CD14-positive monocyte (primary cell): ENCODE measurements at regions not wholly inside any gene's neighbourhood (a gene's known extent, or its start where the extent isn't known, plus 50 kb on each side); places are given as distances from the start of the nearest gene placed in this dataset.

ENCODE experiments used
- DNase-seq, 3 donors: peaks; one replicate each; pipeline ENCODE4 v3.0.0-alpha.2; 2011 to 2022
- H2AFZ ChIP-seq: 2 replicates; pipeline ENCODE4 v1.6.0; 2012; ENCODE audit warnings: mild to moderate bottlenecking, low read depth, low read length, inconsistent platforms; ENCODE audit not compliant: insufficient read depth, poor library complexity, severe bottlenecking
- H3K27ac ChIP-seq, 2 donors: 1 replicate in 1 of 2; 2 replicates in 1 of 2; pipeline ENCODE4 v1.5.1; 2012 to 2013; ENCODE audit warnings: low read length in 2 of 2, control low read depth in 1 of 2, inconsistent platforms in 1 of 2, low read depth in 1 of 2, mild to moderate bottlenecking in 1 of 2
- H3K27me3 ChIP-seq, 2 donors: one replicate each; pipeline versions ENCODE4 v1.6.0 to v1.6.1; 2011 to 2013; ENCODE audit warnings: low read length in 2 of 2; ENCODE audit not compliant: control insufficient read depth in 2 of 2, insufficient read depth in 2 of 2
- H3K36me3 ChIP-seq, 2 donors: replicated peaks in 1 of 2; 1 replicate in 1 of 2; 2 replicates in 1 of 2; pipeline versions ENCODE4 v1.5.1 to v1.6.1; 2012 to 2013; ENCODE audit warnings: low read length in 2 of 2, control low read depth in 1 of 2, inconsistent platforms in 1 of 2, mild to moderate bottlenecking in 1 of 2; ENCODE audit not compliant: insufficient read depth in 2 of 2, control insufficient read depth in 1 of 2
- H3K4me1 ChIP-seq, 2 donors: 1 replicate in 1 of 2; 2 replicates in 1 of 2; pipeline versions ENCODE4 v1.5.1 to v1.6.1; 2012 to 2013; ENCODE audit warnings: low read length in 2 of 2, control low read depth in 1 of 2, inconsistent platforms in 1 of 2, mild to moderate bottlenecking in 1 of 2, moderate library complexity in 1 of 2; ENCODE audit not compliant: insufficient read depth in 2 of 2, control insufficient read depth in 1 of 2
- H3K4me2 ChIP-seq: replicated peaks from 2 replicates; pipeline ENCODE3; 2012; ENCODE audit warnings: low read length, moderate library complexity, mild to moderate bottlenecking; ENCODE audit not compliant: poor library complexity, severe bottlenecking; ENCODE audit errors: extremely low read depth
- H3K4me3 ChIP-seq, 3 experiments: fragments of 200-600 bp in 1 of 3; sonication (generic) in 1 of 3; replicated peaks in 1 of 3; 1 replicate in 2 of 3; 2 replicates in 1 of 3; pipeline ENCODE4 v1.5.1; 2011 to 2013; ENCODE audit warnings: low read length in 3 of 3, mild to moderate bottlenecking in 3 of 3, control low read depth in 2 of 3, low read depth in 2 of 3, inconsistent platforms in 1 of 3, moderate library complexity in 1 of 3
- H3K79me2 ChIP-seq: 2 replicates; pipeline ENCODE4 v1.6.0; 2012; ENCODE audit warnings: mild to moderate bottlenecking, control low read depth, inconsistent platforms, low read length, moderate library complexity; ENCODE audit not compliant: insufficient read depth
- H3K9ac ChIP-seq: 2 replicates; pipeline ENCODE4 v1.6.0; 2017; ENCODE audit warnings: low read length, mild to moderate bottlenecking; ENCODE audit not compliant: insufficient read depth, poor library complexity, severe bottlenecking
- H3K9me3 ChIP-seq, 2 donors: replicated peaks in 1 of 2; 1 replicate in 1 of 2; 2 replicates in 1 of 2; pipeline versions ENCODE4 v1.5.1 to v1.6.1; 2012 to 2013; ENCODE audit warnings: low read length in 2 of 2, control low read depth in 1 of 2; ENCODE audit not compliant: control insufficient read depth in 1 of 2, insufficient read depth in 1 of 2
- H4K20me1 ChIP-seq: 2 replicates; pipeline ENCODE4 v1.6.0; 2012; ENCODE audit warnings: mild to moderate bottlenecking, low read length, control low read depth, moderate library complexity; ENCODE audit not compliant: insufficient read depth
- H3K27ac Mint-ChIP-seq, 7 donors: one replicate each; pipeline ENCODE4 v1.8.0; 2020; ENCODE audit warnings: mild to moderate bottlenecking in 7 of 7, mixed read lengths in 7 of 7, moderate library complexity in 6 of 7, inconsistent platforms in 2 of 7
- H3K27me3 Mint-ChIP-seq, 3 donors: one replicate each; pipeline ENCODE4 v1.8.0; 2021 to 2022; ENCODE audit warnings: low read depth in 3 of 3, mild to moderate bottlenecking in 3 of 3, mixed read lengths in 3 of 3, moderate library complexity in 3 of 3, inconsistent platforms in 1 of 3
- H3K36me3 Mint-ChIP-seq, 2 donors: one replicate each; pipeline ENCODE4 v1.8.0; 2020; ENCODE audit warnings: mixed read lengths in 2 of 2, inconsistent platforms in 1 of 2, mild to moderate bottlenecking in 1 of 2
- H3K4me1 Mint-ChIP-seq: one replicate; pipeline ENCODE4 v1.8.0; 2020; ENCODE audit warnings: mild to moderate bottlenecking, mixed read lengths
- H3K4me3 Mint-ChIP-seq, 2 donors: one replicate each; pipeline ENCODE4 v1.8.0; 2020; ENCODE audit warnings: mild to moderate bottlenecking in 2 of 2, mixed read lengths in 2 of 2, moderate library complexity in 1 of 2
- H3K9me3 Mint-ChIP-seq, 7 donors: one replicate each; pipeline ENCODE4 v1.8.0; 2020 to 2022; ENCODE audit warnings: mixed read lengths in 7 of 7, mild to moderate bottlenecking in 6 of 7, moderate library complexity in 6 of 7, inconsistent platforms in 2 of 7
- CTCF ChIP-seq: fragments of 200-600 bp; IDR thresholded peaks from one replicate; pipeline ENCODE4 v1.8.0; 2022; ENCODE audit warnings: antibody characterized with exemption, mild to moderate bottlenecking
- WGBS: methylation state at CpG from one replicate; pipeline ENCODE4 v1.1.5; 2013; ENCODE audit warnings: missing lambda C conversion rate; ENCODE audit not compliant: insufficient coverage; 5-methylcytosine and 5-hydroxymethylcytosine counted together
- intact Hi-C, 2 donors: fragments of 100-400 bp; cut with micrococcal nuclease; formaldehyde crosslinking; loops; one replicate each; pipeline versions ENCODE4 v1.15.0 to v1.15.1; 2023

GRCh38 chr6:168896321-168896720 lies 357.3 kb downstream of the THBS2 start:
- H3K4me1 Mint-ChIP-seq: peaks cover 5% of the 10 kb centered on the region
- H3K4me3 Mint-ChIP-seq: no peak overlapping the region
- Histone ChIP-seq H4K20me1 (no peaks in the 10 kb centered on the region), H2AFZ (peak overlapping the region; percentile 71), H3K4me2 (no peak overlapping the region), H3K27ac (no peak overlapping the region), H3K79me2 (no peaks in the 10 kb centered on the region), H3K9me3 (no peaks in the 10 kb centered on the region), H3K9ac (no peak overlapping the region), H3K27me3 (no peaks in the 10 kb centered on the region), H3K4me3 (no peak overlapping the region), H3K36me3 (no peaks in the 10 kb centered on the region), H3K4me1 (peaks cover 3 to 4% of the 10 kb centered on the region in 2 donors)
- peaks cover 0 to 9% (median 2%) of the 10 kb centered on the region in 7 donors for H3K9me3 Mint-ChIP-seq
- DNase-seq: no peak
- no peaks in the 10 kb centered on the region for H3K36me3 Mint-ChIP-seq
- intact Hi-C loops: loop anchor here (5.0 to 10.0 kb wide), 2 partner anchors 1628 to 1631 kb away; no protein-coding TSS in a partner anchor
- peaks cover 0 to 6% (median 4%) of the 10 kb centered on the region in 3 donors for H3K27me3 Mint-ChIP-seq
- 95% methylated on average over 7 of the region's 9 CpGs for WGBS
- H3K27ac Mint-ChIP-seq: no peak overlapping the region
- TF ChIP-seq CTCF: no peak

- peak; percentile 38 to 52 (median 52) for DNase-seq
- peak overlapping the region in 2 of 7 donors; percentile 21 to 37 for H3K27ac Mint-ChIP-seq
- Histone ChIP-seq H3K4me3 (peak overlapping the region in 2 of 3 experiments; percentile 4 to 58), H3K9me3 (no peaks in the 10 kb centered on the region), H3K4me1 (peaks cover 3 to 4% of the 10 kb centered on the region in 2 donors), H3K27ac (no peak overlapping the region), H3K27me3 (no peaks in the 10 kb centered on the region), H3K9ac (peak overlapping the region; percentile 39), H3K36me3 (no peaks in the 10 kb centered on the region), H2AFZ (peak overlapping the region; percentile 71), H3K79me2 (no peaks in the 10 kb centered on the region), H3K4me2 (peak overlapping the region; percentile 68), H4K20me1 (no peaks in the 10 kb centered on the region)
- peaks cover 3 to 4% (median 3%) of the 10 kb centered on the region in 3 donors for H3K27me3 Mint-ChIP-seq
- 35% methylated on average over 15 of the region's 17 CpGs for WGBS
- peaks cover 0 to 9% (median 2%) of the 10 kb centered on the region in 7 donors for H3K9me3 Mint-ChIP-seq
- no peaks in the 10 kb centered on the region for H3K36me3 Mint-ChIP-seq
- TF ChIP-seq CTCF: peak; percentile 85
- intact Hi-C loops: loop anchor here (5.0 to 10.0 kb wide), 2 partner anchors 1630 to 1632 kb away; no protein-coding TSS in a partner anchor
- peaks cover 5% of the 10 kb centered on the region for H3K4me1 Mint-ChIP-seq
- peak overlapping the region in 1 of 2 donors; percentile 81 for H3K4me3 Mint-ChIP-seq
These were observed 358.4 kb downstream of the THBS2 start for GRCh38 chr6:168895102-168895812.
